Nephron progenitor cell (in vitro differentiated cells): ENCODE measurements at regions not wholly inside any gene's neighbourhood (a gene's known extent, or its start where the extent isn't known, plus 50 kb on each side); places are given as distances from the start of the nearest gene placed in this dataset.

Source experiments
- DNase-seq: peaks from one replicate; pipeline ENCODE4 v3.0.0; 2021
- H3K27ac Mint-ChIP-seq: 2 replicates; pipeline ENCODE4 v1.8.0; 2021; ENCODE audit warnings: mild to moderate bottlenecking, moderate library complexity, mixed read lengths
- H3K27me3 Mint-ChIP-seq: 2 replicates; pipeline ENCODE4 v1.8.0; 2021; ENCODE audit warnings: mild to moderate bottlenecking, low read depth, mixed read lengths; ENCODE audit not compliant: poor library complexity
- H3K36me3 Mint-ChIP-seq: 2 replicates; pipeline ENCODE4 v1.8.0; 2021; ENCODE audit warnings: low read depth, mixed read lengths
- H3K4me1 Mint-ChIP-seq: 2 replicates; pipeline ENCODE4 v1.8.0; 2021; ENCODE audit warnings: mixed read lengths
- H3K4me3 Mint-ChIP-seq: 2 replicates; pipeline ENCODE4 v1.8.0; 2021; ENCODE audit warnings: mild to moderate bottlenecking, moderate library complexity, mixed read lengths
- H3K9me3 Mint-ChIP-seq: 2 replicates; pipeline ENCODE4 v1.8.0; 2021; ENCODE audit warnings: mild to moderate bottlenecking, moderate library complexity, mixed read lengths
- CTCF ChIP-seq: fragments of 200-600 bp; sonication (generic); IDR thresholded peaks from 2 replicates; pipeline ENCODE4 v1.5.0; 2021; ENCODE audit warnings: antibody characterized with exemption

GRCh38 chr12:113525066-113525465, 53.4 kb upstream of the LHX5 start:
- no peaks in the 10 kb centered on the region for H3K36me3 Mint-ChIP-seq

GRCh38 chr12:113524495-113524894, 52.8 kb upstream of the LHX5 start:
- no peaks in the 10 kb centered on the region for H3K36me3 Mint-ChIP-seq
- H3K27me3 Mint-ChIP-seq = peaks cover 91% of the 10 kb centered on the region
- H3K27ac Mint-ChIP-seq = no peak overlapping the region
- DNase-seq = no peak
- peaks cover 40% of the 10 kb centered on the region for H3K4me1 Mint-ChIP-seq
- no peak for TF ChIP-seq CTCF
- peaks cover 6% of the 10 kb centered on the region for H3K9me3 Mint-ChIP-seq
- no peak overlapping the region for H3K4me3 Mint-ChIP-seq

More at GRCh38 chr12:113525066-113525465, 53.4 kb upstream of the LHX5 start:
- Mint-ChIP-seq H3K9me3 (peaks cover 11% of the 10 kb centered on the region), H3K27ac (no peak overlapping the region), H3K4me1 (peaks cover 38% of the 10 kb centered on the region), H3K27me3 (peaks cover 85% of the 10 kb centered on the region), H3K4me3 (no peak overlapping the region)
- DNase-seq = no peak
- no peak for TF ChIP-seq CTCF

GRCh38 chr12:113521708-113522107, 50.0 kb upstream of the LHX5 start:
- no peak overlapping the region for H3K27ac Mint-ChIP-seq
- peaks cover 98% of the 10 kb centered on the region for H3K27me3 Mint-ChIP-seq
- no peak overlapping the region for H3K4me3 Mint-ChIP-seq
- no peak for DNase-seq
- TF ChIP-seq CTCF = no peak
- no peaks in the 10 kb centered on the region for H3K36me3 Mint-ChIP-seq
- peaks cover 29% of the 10 kb centered on the region for H3K4me1 Mint-ChIP-seq
- H3K9me3 Mint-ChIP-seq = peaks cover 17% of the 10 kb centered on the region
